ENCODE measurements at regions not wholly inside any gene's neighbourhood (a gene's known extent, or its start where the extent isn't known, plus 50 kb on each side); places are given as distances from the start of the nearest gene placed in this dataset.

DNA sequence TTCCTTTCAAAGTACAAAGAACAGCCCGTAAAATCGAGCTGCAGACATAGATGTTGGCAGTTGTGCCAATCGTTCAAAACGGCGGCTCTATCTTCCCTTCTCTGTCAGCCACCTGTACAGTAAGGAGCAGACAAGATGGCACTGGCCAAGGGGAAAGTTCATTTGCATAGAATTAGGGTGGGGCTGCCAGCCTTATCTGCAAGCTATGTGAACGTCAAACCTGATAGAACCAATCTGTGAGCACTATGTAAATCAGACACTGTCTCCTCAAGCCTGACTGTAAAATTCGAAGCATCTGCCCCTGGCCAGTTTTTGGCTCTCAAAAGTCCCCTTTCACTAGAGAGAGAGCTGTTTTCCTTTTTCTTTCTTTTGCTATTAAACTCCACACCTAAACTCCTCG lies 374.5 kb downstream of the EPM2A start:
- ChIA-PET POLR2A (no interaction called here), CTCF (interaction anchor here (0.6 kb wide), 1 partner anchor 23 kb away, joined by 4 read pairs; no protein-coding TSS in a partner anchor)
- TF ChIP-seq, protein P1, sequence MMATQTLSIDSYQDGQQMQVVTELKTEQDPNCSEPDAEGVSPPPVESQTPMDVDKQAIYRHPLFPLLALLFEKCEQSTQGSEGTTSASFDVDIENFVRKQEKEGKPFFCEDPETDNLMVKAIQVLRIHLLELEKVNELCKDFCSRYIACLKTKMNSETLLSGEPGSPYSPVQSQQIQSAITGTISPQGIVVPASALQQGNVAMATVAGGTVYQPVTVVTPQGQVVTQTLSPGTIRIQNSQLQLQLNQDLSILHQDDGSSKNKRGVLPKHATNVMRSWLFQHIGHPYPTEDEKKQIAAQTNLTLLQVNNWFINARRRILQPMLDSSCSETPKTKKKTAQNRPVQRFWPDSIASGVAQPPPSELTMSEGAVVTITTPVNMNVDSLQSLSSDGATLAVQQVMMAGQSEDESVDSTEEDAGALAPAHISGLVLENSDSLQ (IDR thresholded peaks at IDR 0.05) = no peak
- TF ChIP-seq FOXM1 (IDR thresholded peaks at IDR 0.05; ENCODE audit: borderline replicate concordance) (no peak), SUZ12 (IDR thresholded peaks at IDR 0.05) (no peak), FOXK2 (IDR thresholded peaks at IDR 0.05) (no peak)
- no peak for DNase-seq (ENCODE audit: extremely low spot score)

DNA sequence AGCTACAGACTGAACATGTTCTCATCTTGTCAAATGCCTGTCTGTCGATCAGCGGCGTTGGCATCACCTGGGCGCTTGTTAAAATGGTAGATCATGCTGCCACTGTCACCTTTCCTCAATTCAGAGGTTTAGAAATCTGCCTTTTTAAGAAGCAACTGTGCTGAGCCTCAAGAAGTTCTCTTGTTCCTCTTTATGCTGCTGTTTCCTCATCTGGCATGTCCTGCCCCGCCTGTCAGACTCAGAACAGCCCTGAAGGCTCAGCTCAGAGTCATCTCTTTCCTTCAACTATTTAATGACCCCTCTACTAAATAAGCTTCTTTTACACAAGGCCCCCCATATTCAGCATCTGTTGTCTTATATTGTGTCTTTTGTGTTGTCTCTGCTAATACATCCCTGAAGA lies 368.2 kb downstream of the EPM2A start:
- TF ChIP-seq TARDBP (IDR thresholded peaks at IDR 0.05) (no peak), HDGF (IDR thresholded peaks at IDR 0.05; ENCODE audit: borderline replicate concordance) (no peak), LEF1 (IDR thresholded peaks at IDR 0.05; ENCODE audit: borderline replicate concordance) (no peak), CTBP1 (IDR thresholded peaks at IDR 0.05; ENCODE audit: borderline replicate concordance) (no peak)
- TF ChIP-seq, protein P1 (IDR thresholded peaks at IDR 0.05) = no peak
- ChIA-PET POLR2A (no interaction called here), CTCF (no interaction called here)
- no peak for DNase-seq (ENCODE audit: extremely low spot score)

DNA sequence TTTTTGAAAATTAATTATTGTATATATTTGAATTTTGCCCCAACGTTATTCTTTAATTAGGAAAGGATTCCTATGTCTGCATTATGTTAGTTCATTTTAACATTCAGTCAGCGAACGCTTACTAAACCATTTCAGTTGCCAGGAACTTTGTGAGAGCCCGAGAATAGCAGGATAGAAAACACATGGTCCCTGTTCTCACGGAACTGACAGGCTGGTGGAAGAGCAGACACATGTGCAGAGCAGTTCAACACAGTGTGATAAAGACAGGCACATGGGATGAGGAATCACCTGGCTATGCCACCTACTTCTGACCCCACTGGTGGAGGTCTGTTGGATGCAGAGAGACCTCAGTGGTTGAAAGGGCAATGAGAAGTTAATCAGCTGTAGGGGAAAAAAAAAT lies 367.2 kb downstream of the EPM2A start:
- no peak for TF ChIP-seq FOXM1 (IDR thresholded peaks at IDR 0.05; ENCODE audit: borderline replicate concordance)
- no peak for TF ChIP-seq FOXK2 (IDR thresholded peaks at IDR 0.05)
- no peak for TF ChIP-seq CTBP1 (IDR thresholded peaks at IDR 0.05; ENCODE audit: borderline replicate concordance)
- no peak for TF ChIP-seq NFRKB (IDR thresholded peaks at IDR 0.05)
- TF ChIP-seq FOXA1 (IDR thresholded peaks at IDR 0.05) = no peak
- no peak for DNase-seq (ENCODE audit: extremely low spot score)
- CTCF ChIA-PET = no interaction called here
- POLR2A ChIA-PET = no interaction called here

DNA sequence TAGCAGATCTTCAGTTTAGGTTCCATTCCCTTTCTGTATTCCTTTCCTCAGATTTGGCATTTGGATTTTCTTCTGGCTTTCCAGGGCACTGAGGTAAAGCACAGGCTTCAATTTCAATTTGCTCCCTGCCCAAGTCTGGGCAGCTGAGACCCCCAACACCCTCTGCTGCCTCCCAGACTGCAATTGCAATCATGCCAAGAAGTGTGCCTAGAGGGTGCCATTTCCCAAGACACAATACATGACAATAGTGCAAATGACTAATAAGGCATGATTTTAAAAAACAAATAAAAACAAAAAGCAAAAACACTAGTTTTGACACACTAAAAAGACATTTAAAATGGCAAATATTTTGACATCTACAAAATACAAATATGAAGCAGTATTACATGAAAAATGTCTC lies 364.8 kb downstream of the EPM2A start:
- DNase-seq (ENCODE audit: extremely low spot score) = no peak
- ChIA-PET CTCF (no interaction called here), POLR2A (no interaction called here)
- TF ChIP-seq ZNF384 (IDR thresholded peaks at IDR 0.05) (no peak), CTBP1 (IDR thresholded peaks at IDR 0.05; ENCODE audit: borderline replicate concordance) (no peak)

DNA sequence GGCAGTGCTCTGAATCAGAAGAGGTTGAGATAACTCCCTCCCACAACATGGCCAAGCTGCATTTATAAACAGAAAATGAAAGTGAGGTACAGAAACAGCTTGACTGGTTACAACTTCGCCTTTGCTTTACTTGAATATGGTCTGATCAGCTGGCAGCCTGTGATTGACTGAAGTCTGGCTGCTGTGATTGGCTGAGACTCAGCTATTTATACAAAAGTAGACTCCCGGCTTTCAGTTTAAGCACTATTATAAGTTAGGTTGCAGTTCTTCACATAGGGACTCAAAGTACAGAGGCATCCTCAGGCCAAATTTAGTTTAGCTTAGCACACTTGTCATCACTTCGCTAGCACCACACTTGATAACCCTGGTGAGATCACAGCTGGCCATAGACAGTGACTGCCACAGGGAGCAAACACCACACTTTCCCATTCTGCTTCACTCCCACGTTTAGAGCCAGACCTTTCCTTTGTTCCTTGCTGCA lies 362.6 kb downstream of the EPM2A start:
- ChIA-PET CTCF (no interaction called here), POLR2A (no interaction called here)
- no peak for DNase-seq (ENCODE audit: extremely low spot score)
- no peak for TF ChIP-seq TARDBP (IDR thresholded peaks at IDR 0.05)
- TF ChIP-seq NFRKB (IDR thresholded peaks at IDR 0.05) = no peak
- no peak for TF ChIP-seq SUZ12 (IDR thresholded peaks at IDR 0.05)
- TF ChIP-seq ELF4 (IDR thresholded peaks at IDR 0.05) = no peak
- no peak for TF ChIP-seq ARNT (IDR thresholded peaks at IDR 0.05)
- TF ChIP-seq L3MBTL2 (conservative IDR thresholded peaks at IDR 0.05) = no peak
- no peak for TF ChIP-seq FOXA1 (IDR thresholded peaks at IDR 0.05)
- no peak for TF ChIP-seq SP1 (IDR thresholded peaks at IDR 0.05)
- TF ChIP-seq FOXM1 (IDR thresholded peaks at IDR 0.05; ENCODE audit: borderline replicate concordance) = no peak
- TF ChIP-seq LEF1 (IDR thresholded peaks at IDR 0.05; ENCODE audit: borderline replicate concordance) = no peak
- no peak for TF ChIP-seq BHLHE40 (IDR thresholded peaks at IDR 0.05; ENCODE audit: borderline replicate concordance)
- TF ChIP-seq, protein P1 (IDR thresholded peaks at IDR 0.05) = no peak
- TF ChIP-seq ZNF384 (IDR thresholded peaks at IDR 0.05) = no peak

DNA sequence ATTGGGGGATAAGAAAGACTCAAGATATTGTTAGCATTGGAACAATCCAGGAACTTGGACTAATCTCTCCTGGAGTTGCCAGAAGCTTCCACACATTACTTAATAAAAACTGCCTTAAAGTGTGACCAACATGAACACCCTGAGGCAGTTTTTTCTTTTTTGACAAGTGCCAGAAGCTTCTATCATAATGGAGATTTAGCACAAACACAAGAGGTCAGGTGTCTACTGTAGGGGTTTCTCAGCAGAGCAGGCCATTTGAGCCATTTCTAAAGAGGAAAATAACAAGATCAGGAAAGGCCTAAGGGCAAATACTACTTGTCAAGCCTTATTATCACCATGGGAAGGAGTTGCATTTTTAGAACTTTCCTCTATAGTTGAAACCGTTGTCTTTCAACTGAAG lies 361.5 kb downstream of the EPM2A start:
- no peak for TF ChIP-seq NFRKB (IDR thresholded peaks at IDR 0.05)
- TF ChIP-seq L3MBTL2 (conservative IDR thresholded peaks at IDR 0.05) = no peak
- TF ChIP-seq LEF1 (IDR thresholded peaks at IDR 0.05; ENCODE audit: borderline replicate concordance) = no peak
- no peak for TF ChIP-seq FOXM1 (IDR thresholded peaks at IDR 0.05; ENCODE audit: borderline replicate concordance)
- TF ChIP-seq SP1 (IDR thresholded peaks at IDR 0.05) = no peak
- no peak for TF ChIP-seq FOXA1 (IDR thresholded peaks at IDR 0.05)
- no peak for TF ChIP-seq ARNT (IDR thresholded peaks at IDR 0.05)
- no peak for TF ChIP-seq FOXK2 (IDR thresholded peaks at IDR 0.05)
- no peak for TF ChIP-seq ZNF384 (IDR thresholded peaks at IDR 0.05)
- ChIA-PET CTCF (no interaction called here), POLR2A (no interaction called here)

DNA sequence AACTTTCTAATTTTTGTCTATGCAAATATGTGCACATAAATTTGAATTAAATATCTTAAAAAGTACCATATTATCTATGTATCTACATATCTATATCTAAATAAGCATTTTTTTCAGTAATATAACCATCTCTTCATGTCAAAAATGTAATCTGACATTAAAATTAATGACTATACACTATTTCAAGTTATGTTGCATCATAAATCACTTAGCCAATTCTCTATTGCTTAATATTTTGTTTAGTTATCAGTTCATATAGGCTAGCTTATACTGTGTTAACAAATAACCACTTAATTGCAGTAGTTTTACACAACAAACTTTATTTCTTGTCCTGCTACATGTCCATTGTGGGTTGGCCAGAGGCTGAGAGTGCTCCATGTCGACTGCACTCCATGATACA lies 360.8 kb downstream of the EPM2A start:
- ChIA-PET CTCF (no interaction called here), POLR2A (no interaction called here)
- DNase-seq (ENCODE audit: extremely low spot score) = no peak
- no peak for TF ChIP-seq HDGF (IDR thresholded peaks at IDR 0.05; ENCODE audit: borderline replicate concordance)

More for the DNA sequence above, 361.5 kb downstream of the EPM2A start:
- DNase-seq (ENCODE audit: extremely low spot score) = no peak

DNA sequence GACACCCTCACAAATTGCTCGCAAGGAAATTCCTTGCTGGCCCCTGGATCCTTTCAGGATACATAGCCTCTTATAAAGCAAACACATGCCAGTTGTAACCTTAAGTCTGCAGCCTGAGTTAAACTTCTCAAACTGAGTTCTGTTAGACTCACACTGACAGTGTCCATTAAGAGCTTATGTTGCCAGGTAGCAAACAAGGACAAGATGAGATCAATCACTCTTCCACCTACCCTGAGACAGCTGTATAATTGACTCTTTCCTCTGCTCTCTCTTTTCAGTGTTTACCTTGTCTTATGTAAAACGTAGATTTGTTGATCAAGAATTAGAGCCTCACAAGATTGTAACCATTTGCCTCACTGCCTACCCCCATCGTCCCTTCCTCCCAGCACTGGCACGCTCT lies 359.8 kb downstream of the EPM2A start:
- no peak for DNase-seq (ENCODE audit: extremely low spot score)
- ChIA-PET POLR2A (no interaction called here), CTCF (no interaction called here)
- TF ChIP-seq, protein P1 (IDR thresholded peaks at IDR 0.05) = no peak
- TF ChIP-seq ELF4 (IDR thresholded peaks at IDR 0.05) (no peak), ARNT (IDR thresholded peaks at IDR 0.05) (no peak), FOXA1 (IDR thresholded peaks at IDR 0.05) (no peak), ZNF384 (IDR thresholded peaks at IDR 0.05) (no peak), SP1 (IDR thresholded peaks at IDR 0.05) (no peak), HDGF (IDR thresholded peaks at IDR 0.05; ENCODE audit: borderline replicate concordance) (no peak), NFRKB (IDR thresholded peaks at IDR 0.05) (no peak)
